ENCODE measurements at regions not wholly inside any gene's neighbourhood (a gene's known extent, or its start where the extent isn't known, plus 50 kb on each side); places are given as distances from the start of the nearest gene placed in this dataset.

DNA sequence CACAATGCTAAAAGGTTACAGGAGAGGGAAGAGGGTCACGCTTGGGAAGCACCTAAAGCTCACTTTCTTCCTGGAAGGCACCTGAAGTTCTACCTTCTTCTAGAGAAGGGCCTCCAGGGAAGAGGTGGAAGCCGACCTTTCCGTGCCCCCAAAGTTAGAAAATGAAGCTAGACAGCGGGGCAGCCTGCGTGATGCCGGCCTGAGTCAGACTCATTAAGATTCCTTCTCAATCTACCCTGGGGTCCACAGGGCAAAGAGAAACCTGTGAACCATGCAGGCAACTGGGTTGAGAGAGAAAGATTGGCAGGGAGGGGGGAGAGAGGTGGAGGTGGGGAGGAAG lies 54.8 kb upstream of the CCDC167 start:
- Histone ChIP-seq H3K4me1 (no peaks in the 10 kb centered on the region), H3K4me3 (no peak overlapping the region), H3K36me3 (ENCODE audit: insufficient read depth in 1 of 2, low read depth in 1 of 2) (no peaks in the 10 kb centered on the region), H3K9me3 (no peaks in the 10 kb centered on the region), H3K27me3 (ENCODE audit: insufficient read depth in 3 of 3, low read length in 2 of 3) (peaks cover 2 to 18% (median 8%) of the 10 kb centered on the region in 3 donors), H3K27ac (no peak overlapping the region)
- intact Hi-C loops (cut with DNase I), result no loop called here
- 85 to 89% (median 87%) methylated on average over 6 of the region's 6 CpGs for WGBS, 3 donors
- DNase-seq, result no peak
- no peak for ATAC-seq
- TF ChIP-seq, protein P1, sequence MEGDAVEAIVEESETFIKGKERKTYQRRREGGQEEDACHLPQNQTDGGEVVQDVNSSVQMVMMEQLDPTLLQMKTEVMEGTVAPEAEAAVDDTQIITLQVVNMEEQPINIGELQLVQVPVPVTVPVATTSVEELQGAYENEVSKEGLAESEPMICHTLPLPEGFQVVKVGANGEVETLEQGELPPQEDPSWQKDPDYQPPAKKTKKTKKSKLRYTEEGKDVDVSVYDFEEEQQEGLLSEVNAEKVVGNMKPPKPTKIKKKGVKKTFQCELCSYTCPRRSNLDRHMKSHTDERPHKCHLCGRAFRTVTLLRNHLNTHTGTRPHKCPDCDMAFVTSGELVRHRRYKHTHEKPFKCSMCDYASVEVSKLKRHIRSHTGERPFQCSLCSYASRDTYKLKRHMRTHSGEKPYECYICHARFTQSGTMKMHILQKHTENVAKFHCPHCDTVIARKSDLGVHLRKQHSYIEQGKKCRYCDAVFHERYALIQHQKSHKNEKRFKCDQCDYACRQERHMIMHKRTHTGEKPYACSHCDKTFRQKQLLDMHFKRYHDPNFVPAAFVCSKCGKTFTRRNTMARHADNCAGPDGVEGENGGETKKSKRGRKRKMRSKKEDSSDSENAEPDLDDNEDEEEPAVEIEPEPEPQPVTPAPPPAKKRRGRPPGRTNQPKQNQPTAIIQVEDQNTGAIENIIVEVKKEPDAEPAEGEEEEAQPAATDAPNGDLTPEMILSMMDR (IDR thresholded peaks at IDR 0.05), result no peak

DNA sequence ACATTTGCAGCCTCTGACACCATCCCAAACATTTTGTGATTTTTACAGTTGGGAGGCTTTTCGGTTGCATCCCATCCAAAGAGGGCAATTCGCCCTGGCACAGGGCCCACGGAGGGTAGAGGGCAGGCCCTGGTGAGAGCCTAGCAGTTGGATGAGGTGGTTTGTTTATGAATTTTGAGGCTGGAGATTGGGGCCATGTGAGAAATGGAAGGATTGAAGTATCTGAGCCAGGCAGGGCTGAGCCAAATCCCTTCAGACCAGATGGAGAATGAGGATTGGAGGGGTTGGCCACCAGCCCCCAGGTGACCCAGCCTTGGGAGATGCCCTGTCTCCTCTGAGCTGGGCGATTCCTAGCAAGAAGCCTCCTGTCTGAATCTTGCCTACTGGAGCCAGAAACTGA lies 52.6 kb upstream of the CCDC167 start:
- H3K36me3 ChIP-seq (ENCODE audit: insufficient read depth in 1 of 2, low read depth in 1 of 2), result no peaks in the 10 kb centered on the region
- H3K27ac ChIP-seq, result no peak overlapping the region
- intact Hi-C loops (cut with DNase I), result no loop called here
- DNase-seq, result no peak
- H3K4me1 ChIP-seq, result no peaks in the 10 kb centered on the region
- TF ChIP-seq, protein P1 (IDR thresholded peaks at IDR 0.05), result no peak
- H3K9me3 ChIP-seq, result no peaks in the 10 kb centered on the region
- H3K4me3 ChIP-seq, result no peak overlapping the region
- H3K27me3 ChIP-seq (ENCODE audit: insufficient read depth in 3 of 3, low read length in 2 of 3), result peaks cover 0 to 2% (median 1%) of the 10 kb centered on the region in 3 donors
- ATAC-seq, result no peak
- WGBS, 3 donors, result 49 to 55% (median 51%) methylated on average over 4 of the region's 4 CpGs

DNA sequence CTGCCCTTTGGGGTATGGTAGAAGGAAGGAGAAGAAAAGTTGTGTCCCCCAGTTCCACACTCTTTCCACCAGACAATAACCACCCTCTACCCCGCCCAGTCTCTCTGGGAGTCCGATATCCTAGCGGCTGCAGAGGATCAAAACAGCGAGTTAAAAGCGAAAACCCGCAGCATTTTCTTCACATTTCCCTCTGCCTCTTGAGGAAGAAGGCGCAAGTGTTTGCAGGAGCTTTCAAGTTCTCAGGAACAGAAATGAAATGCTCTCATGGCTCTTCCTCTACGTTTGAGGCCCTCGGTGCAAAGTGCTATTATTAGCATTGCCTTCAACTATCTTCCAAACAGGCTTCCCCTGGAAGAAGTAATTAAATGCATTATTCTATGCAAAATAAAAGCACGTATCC lies 52.2 kb upstream of the CCDC167 start:
- Histone ChIP-seq H3K4me1 (no peaks in the 10 kb centered on the region), H3K27me3 (ENCODE audit: insufficient read depth in 3 of 3, low read length in 2 of 3) (no peaks in the 10 kb centered on the region), H3K4me3 (no peak overlapping the region), H3K27ac (no peak overlapping the region), H3K36me3 (ENCODE audit: insufficient read depth in 1 of 2, low read depth in 1 of 2) (no peaks in the 10 kb centered on the region), H3K9me3 (no peaks in the 10 kb centered on the region)
- WGBS, 3 donors, result 51 to 54% (median 54%) methylated on average over 10 of the region's 10 CpGs
- TF ChIP-seq, protein P1 (IDR thresholded peaks at IDR 0.05), result no peak
- ATAC-seq, result no peak
- DNase-seq, result no peak
- intact Hi-C loops (cut with DNase I), result no loop called here

DNA sequence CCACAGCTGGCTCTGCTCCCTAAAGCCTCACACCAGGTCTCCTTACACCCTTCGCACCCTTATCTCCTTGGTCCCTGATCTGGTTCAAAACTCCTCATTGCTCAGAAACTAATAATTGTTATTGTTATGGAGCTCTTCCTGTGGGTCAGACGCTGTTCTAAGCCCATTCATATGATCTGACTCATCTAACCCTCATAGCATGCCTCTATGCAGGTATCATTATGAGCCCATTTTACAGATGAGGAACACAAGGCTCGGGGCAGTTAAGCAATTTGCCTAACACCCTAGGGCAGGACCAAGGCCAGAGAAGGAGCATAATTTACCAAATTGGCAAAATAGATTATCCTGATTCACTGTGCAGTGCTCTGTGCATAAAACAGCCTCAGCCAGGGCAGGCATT lies 51.8 kb upstream of the CCDC167 start:
- intact Hi-C loops (cut with DNase I), result no loop called here
- Histone ChIP-seq H3K27me3 (ENCODE audit: insufficient read depth in 3 of 3, low read length in 2 of 3) (no peaks in the 10 kb centered on the region), H3K27ac (no peak overlapping the region), H3K4me1 (no peaks in the 10 kb centered on the region), H3K36me3 (ENCODE audit: insufficient read depth in 1 of 2, low read depth in 1 of 2) (no peaks in the 10 kb centered on the region), H3K9me3 (no peaks in the 10 kb centered on the region), H3K4me3 (no peak overlapping the region)
- DNase-seq, result no peak
- 66 to 82% (median 80%) methylated on average over 3 of the region's 3 CpGs for WGBS, 3 donors
- TF ChIP-seq, protein P1 (IDR thresholded peaks at IDR 0.05), result no peak
- no peak for ATAC-seq

DNA sequence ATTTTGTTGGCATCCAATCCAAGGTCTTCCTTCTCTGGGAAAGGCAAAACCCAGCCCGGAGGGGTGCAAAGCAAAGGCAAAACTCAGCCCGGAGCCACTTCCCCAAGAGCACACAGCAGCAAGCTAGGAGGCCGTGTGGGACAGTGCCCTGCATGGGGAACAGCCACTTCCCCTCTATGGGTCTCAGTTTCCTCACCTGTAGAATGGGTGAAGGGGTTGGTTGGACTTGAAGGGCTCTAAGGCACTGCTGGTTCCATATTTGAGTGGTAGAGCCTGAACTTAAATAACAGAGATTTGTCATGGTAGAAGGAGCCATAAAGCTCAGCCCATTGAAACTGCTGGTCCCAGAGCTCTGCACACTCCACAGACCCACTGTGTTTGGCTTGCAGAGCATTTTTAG lies 51.3 kb upstream of the CCDC167 start:
- intact Hi-C loops (cut with DNase I), result no loop called here
- 54 to 72% (median 59%) methylated on average over 3 of the region's 3 CpGs for WGBS, 3 donors
- Histone ChIP-seq H3K27me3 (ENCODE audit: insufficient read depth in 3 of 3, low read length in 2 of 3) (no peaks in the 10 kb centered on the region), H3K9me3 (no peaks in the 10 kb centered on the region), H3K4me1 (no peaks in the 10 kb centered on the region), H3K36me3 (ENCODE audit: insufficient read depth in 1 of 2, low read depth in 1 of 2) (no peaks in the 10 kb centered on the region), H3K4me3 (no peak overlapping the region), H3K27ac (no peak overlapping the region)
- TF ChIP-seq, protein P1 (IDR thresholded peaks at IDR 0.05), result no peak
- DNase-seq, result no peak
- no peak for ATAC-seq

All from psoas muscle (tissue), 7 donors.